Breast epithelium (tissue), 3 donors: ENCODE measurements at regions not wholly inside any gene's neighbourhood (a gene's known extent, or its start where the extent isn't known, plus 50 kb on each side); places are given as distances from the start of the nearest gene placed in this dataset.

Experiments used
- CTCF ChIP-seq, 3 donors: fragments of 450-650 bp; IDR thresholded peaks; one replicate each; pipeline ENCODE4 v1.5.1; 2016 to 2017; ENCODE audit warnings: antibody characterized with exemption in 3 of 3, mild to moderate bottlenecking in 3 of 3, moderate library complexity in 3 of 3
- POLR2A ChIP-seq: fragments of 450-650 bp; IDR thresholded peaks from one replicate; pipeline ENCODE4 v1.6.1; 2016; ENCODE audit warnings: antibody characterized with exemption, mild to moderate bottlenecking, moderate library complexity

DNA sequence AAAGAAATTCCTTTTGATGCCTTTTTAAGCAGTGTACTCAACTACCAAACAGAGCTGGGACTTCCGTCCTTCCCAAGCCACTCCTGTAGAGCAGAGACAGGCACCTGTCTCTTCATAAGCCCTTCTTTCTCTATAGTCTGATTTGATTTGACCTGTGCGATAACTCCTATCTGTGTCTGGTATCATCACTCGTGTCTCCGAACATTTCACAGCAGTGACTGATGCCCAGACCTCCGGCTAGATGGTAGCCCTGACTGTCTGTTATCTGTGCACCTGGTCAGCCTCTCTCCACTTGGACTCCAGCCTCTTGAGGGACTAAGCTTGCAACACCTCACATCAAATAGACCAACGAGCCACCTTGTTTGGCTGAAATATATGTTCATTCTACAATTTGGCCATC, 316.2 kb upstream of the ZNF507 start:
- no peak for TF ChIP-seq POLR2A
- no peak for TF ChIP-seq CTCF (IDR thresholded peaks at IDR 0.05)
